ENCODE measurements at regions not wholly inside any gene's neighbourhood (a gene's known extent, or its start where the extent isn't known, plus 50 kb on each side); places are given as distances from the start of the nearest gene placed in this dataset.

GRCh38 chr2:222120933-222121332 lies 177.9 kb downstream of the PAX3 start:
- TF ChIP-seq CTCF (IDR thresholded peaks at IDR 0.05; ENCODE audit: low read depth, low read length) (no peak), EZH2phosphoT487 (IDR thresholded peaks at IDR 0.05; ENCODE audit: low read depth) (no peak)
